Activated CD8-positive, alpha-beta memory T cell treated with anti-CD3 and anti-CD28 coated beads, Interleukin-2, amount 50 U/mL, for 24 hours (primary cell): ENCODE measurements at regions not wholly inside any gene's neighbourhood (a gene's known extent, or its start where the extent isn't known, plus 50 kb on each side); places are given as distances from the start of the nearest gene placed in this dataset.

Experiments used
- DNase-seq: peaks from one replicate; pipeline ENCODE4 v3.0.0-alpha.2; 2020; ENCODE audit errors: extremely low read depth

- DNase-seq = no peak
Observed at GRCh38 chr2:126774761-126775160, 118.8 kb downstream of the GYPC start.

DNA sequence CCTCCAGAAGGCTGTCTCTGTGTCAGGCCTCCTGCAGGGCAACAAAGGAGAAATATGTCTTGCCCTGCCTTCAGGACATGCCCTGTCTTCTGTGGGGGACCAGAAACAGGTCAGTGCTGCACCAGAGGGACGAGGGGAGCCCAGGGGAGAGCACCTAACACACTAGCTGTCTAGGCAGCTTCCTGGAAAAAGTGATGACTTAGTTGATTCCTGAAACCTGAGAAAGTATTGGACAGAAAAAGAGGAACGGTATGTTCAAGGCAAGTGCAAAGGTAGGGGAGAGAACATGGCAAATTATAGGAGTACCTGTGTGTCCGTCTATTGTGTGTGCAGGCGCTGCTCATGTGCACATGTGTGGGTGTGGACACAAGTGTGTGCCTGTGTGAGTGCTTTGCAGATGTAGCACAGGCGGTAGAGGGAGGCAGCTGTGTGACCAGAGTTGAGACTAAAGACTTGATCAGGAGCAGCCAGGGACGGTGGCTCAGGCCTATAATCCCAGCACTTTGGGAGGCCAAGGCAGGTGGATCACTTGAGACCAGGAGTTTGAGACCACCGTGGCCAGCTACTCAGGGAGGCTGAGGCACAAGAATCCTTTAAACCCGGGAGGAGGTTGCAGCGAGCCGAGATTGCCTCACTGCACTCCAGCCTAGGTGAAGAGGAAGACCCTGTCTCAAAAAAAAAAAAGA, 119.5 kb downstream of the GYPC start:
- no peak for DNase-seq

DNA sequence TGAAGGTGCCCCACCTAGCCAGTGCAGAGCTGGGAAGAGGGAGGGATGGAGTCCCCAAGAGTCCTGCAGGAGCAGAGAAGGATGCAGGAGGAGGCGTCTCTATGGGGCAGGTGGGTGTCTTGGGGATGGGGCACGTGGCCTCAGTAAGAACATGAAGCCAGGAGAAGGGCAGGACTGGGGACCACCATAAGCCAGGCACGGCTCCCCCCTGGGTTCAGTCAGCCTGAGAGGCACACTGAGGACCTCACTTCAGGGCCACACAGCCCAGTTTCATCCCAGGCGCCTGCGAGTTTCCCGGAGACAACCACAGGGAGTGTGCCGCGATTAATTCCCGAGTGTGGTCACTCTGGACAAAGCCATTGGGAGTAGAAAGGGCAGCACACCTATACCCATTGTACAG, 120.3 kb downstream of the GYPC start:
- DNase-seq = no peak

- peak; percentile 50 for DNase-seq
Observed at GRCh38 chr2:126776692-126777619, 121.0 kb downstream of the GYPC start.

- no peak for DNase-seq
Observed at GRCh38 chr2:126777620-126777978, 121.1 kb upstream of the TEX51 start.

GRCh38 chr2:126778561-126779501, 119.9 kb upstream of the TEX51 start:
- no peak for DNase-seq

GRCh38 chr2:126781206-126781605, 117.5 kb upstream of the TEX51 start:
- DNase-seq = no peak

- DNase-seq = no peak
Observed at GRCh38 chr2:126781806-126782205, 116.9 kb upstream of the TEX51 start.

DNA sequence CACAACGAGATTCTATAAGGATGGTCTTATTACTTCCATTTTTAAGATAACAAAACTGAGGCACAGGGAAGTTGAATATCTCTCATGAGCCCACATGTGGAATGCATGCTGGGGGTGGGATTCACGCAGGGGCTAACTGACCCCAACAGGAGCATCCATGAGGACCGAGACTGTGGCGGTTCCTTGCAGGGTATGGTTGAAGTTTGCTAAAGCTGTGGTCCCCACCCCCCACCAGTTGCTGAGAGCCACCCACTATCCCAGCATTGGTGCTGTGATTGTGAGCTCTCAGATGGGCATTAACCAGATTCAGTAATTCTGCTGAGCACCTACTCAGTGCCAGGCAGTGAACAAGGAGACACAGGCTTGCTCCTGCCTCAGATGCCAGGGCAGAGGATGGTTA, 116.0 kb upstream of the TEX51 start:
- no peak for DNase-seq

GRCh38 chr2:126783341-126783740, 115.3 kb upstream of the TEX51 start:
- DNase-seq = no peak

DNA sequence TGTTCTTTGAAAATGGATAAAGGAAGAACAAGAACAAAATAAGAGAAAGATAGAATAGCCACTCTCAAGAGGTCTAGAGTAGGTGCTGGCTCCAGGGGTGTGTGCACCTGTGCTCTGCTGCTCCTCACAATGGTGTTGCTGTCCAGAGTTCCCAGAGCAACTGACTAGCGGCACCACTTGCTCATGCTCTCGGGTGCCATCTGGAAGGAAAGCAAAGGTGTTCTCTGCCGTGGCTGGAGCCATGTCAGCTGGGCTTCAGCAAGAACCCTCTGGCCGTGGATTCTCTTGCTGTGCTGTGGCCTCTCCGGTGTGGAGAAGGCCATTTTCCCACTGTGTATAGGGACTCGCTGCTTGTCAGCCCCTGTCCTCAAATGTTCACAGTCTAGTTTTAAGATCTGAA, 114.6 kb upstream of the TEX51 start:
- no peak for DNase-seq

- DNase-seq = no peak
Observed at GRCh38 chr2:126784621-126785020, 114.1 kb upstream of the TEX51 start.

DNA sequence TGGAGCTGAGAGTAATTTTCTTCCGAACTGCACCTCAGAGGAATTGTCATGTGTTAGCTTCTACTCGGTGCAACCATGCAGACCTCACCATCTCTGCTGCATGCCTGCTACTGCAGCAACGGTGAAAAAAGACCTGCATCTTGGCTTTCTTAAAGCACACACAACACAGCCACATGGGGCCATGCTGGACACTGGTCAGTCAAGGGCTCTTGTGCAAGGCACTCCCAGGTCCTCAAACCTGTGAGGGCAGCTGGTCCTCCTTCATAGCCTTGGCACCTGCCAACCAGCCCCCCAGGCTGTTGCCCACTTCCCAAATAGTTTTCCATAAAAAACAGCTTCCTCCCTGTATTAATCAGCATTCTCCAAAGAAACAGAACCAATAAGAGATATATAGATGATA, 113.5 kb upstream of the TEX51 start:
- no peak for DNase-seq

DNA sequence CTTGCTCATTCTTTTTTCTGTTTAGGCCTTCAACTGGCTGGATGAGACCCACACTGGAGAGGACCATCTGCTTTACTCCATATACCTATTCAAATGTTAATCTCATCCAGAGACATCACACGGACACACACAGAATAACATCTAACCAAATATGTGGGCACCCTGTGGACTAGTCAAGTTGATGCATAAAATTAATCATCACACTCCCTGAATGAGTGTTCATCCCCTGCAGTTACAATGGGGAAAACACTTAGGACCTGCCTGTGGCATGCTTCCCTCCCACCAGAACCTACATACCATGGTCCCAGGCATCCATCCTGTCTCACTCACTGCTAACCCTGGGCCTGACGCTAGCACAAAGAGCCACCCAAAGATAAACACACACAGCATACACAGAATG, 112.8 kb upstream of the TEX51 start:
- no peak for DNase-seq

- no peak for DNase-seq
Observed at GRCh38 chr2:126786765-126787164, 111.9 kb upstream of the TEX51 start.

DNA sequence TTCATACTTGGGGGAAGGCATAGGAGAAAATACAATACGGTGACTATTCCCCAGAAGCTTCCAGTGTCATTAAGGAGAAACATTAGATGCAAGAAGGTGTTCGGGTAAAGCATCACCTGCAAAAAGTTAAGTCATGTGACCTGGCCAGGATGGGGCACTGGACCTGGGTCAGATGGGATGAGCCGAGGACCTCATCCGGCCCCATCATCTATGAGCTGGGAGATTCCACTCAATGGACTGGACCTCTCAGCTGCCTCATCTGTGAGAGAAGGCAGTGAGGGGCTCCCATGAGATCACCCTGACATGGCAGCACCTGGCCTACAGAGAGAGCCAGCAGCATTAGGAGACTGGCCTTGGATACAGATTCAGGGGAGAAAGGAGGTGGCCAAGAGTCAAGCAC, 111.4 kb upstream of the TEX51 start:
- no peak for DNase-seq

GRCh38 chr2:126788113-126788512, 110.6 kb upstream of the TEX51 start:
- DNase-seq = no peak

DNA sequence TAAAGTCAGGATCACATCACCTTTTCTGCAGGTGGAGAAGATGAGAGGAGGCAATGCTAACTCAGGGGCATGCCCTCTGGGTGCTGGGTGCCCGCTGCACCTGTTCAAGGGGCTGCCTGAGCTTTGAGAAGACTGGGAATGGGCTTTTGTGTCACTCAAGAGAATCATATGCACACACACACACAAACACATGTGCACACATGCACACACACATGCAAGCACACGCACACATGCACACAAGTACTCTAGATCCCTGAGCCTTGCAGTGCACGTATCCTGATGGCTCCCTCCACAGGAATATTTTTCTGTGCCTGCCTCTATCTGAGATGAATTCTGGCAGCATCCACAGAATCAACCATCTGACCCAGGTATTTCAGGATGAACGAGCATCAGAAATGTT, 110.0 kb upstream of the TEX51 start:
- DNase-seq = no peak

DNA sequence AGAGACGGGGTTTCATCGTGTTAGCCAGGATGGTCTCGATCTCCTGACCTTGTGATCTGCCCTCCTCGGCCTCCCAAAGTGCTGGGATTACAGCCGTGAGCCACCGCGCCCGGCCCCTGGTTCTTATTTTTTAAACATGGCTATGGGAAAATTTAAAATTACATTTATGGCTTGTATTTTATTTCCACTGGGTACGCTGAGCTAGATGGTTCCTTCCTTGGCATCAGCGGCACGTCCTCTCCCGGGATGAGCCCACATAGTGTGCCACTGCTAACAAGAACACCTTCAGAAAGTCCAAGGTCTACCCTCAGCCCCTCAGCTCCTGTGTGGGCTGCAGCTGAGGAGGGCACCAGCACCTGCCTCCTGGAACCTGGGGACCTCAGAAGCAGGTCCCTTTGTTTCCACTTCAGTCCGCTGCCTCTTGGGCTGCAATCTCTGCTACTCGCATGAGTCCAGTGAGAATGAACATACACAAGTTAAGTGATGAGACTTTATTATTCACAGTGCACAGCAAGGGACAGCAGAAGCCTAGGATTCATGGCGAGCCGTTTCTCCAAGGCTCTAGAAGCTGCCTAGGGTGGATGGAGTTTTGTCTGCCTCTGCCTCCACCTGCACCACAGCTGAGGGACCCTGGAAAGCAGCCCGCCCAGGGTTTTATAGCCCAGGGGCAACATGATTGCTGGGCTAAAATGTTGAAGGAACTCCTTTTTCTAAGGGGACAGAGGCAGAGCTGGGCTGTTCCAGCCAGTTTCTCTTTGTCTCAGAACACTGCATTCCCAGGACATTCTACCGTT, 107.5 kb upstream of the TEX51 start:
- DNase-seq = no peak

- no peak for DNase-seq
Observed at GRCh38 chr2:126792186-126792585, 106.5 kb upstream of the TEX51 start.

DNA sequence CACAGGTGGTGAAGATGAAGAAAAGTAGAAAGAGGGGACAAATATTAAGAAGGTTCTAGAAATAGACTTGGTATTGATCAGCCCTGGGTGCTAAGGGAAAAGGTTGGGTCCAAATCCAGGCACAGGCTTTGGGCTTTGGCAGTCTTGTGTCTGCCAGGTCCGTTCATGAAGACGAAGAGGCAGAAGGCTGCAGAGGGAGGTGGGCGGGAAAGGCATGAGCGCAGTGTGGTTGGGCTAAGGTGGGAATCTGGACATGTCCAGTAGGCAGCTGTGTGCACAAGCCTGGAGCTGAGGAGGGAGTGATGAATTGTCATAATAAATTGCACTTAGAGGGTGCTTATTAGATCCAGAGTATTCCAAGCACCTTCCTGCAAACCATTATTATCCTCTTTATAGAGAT, 105.7 kb upstream of the TEX51 start:
- DNase-seq = no peak
